ENCODE measurements at regions not wholly inside any gene's neighbourhood (a gene's known extent, or its start where the extent isn't known, plus 50 kb on each side); places are given as distances from the start of the nearest gene placed in this dataset.

GRCh38 chr14:94932589-94932988, 162.7 kb upstream of the GSC start:
- ATAC-seq, result no peak
- TF ChIP-seq ZFP3 (CRISPR knock-in tag; IDR thresholded peaks at IDR 0.05) (no peak), PPARA (CRISPR knock-in tag; IDR thresholded peaks at IDR 0.05; ENCODE audit: borderline replicate concordance) (no peak), OSR1 (CRISPR knock-in tag; IDR thresholded peaks at IDR 0.05) (no peak), TOX (CRISPR knock-in tag; IDR thresholded peaks at IDR 0.05; ENCODE audit: borderline replicate concordance) (no peak), RARB (CRISPR knock-in tag; IDR thresholded peaks at IDR 0.05) (no peak), ISL1 (CRISPR knock-in tag; IDR thresholded peaks at IDR 0.05) (no peak), ZNF8 (CRISPR knock-in tag; IDR thresholded peaks at IDR 0.05) (no peak), BACH2 (CRISPR knock-in tag; IDR thresholded peaks at IDR 0.05; ENCODE audit: borderline replicate concordance) (no peak), ZNF70 (CRISPR knock-in tag; IDR thresholded peaks at IDR 0.05) (no peak), ZC3H10 (CRISPR knock-in tag; IDR thresholded peaks at IDR 0.05) (no peak), TSHZ2 (CRISPR knock-in tag; IDR thresholded peaks at IDR 0.05) (no peak), CSDC2 (CRISPR knock-in tag; IDR thresholded peaks at IDR 0.05) (no peak), GLIS3 (CRISPR knock-in tag; IDR thresholded peaks at IDR 0.05) (no peak), ZFP30 (CRISPR knock-in tag; IDR thresholded peaks at IDR 0.05) (no peak)
- TF ChIP-seq, protein P1, sequence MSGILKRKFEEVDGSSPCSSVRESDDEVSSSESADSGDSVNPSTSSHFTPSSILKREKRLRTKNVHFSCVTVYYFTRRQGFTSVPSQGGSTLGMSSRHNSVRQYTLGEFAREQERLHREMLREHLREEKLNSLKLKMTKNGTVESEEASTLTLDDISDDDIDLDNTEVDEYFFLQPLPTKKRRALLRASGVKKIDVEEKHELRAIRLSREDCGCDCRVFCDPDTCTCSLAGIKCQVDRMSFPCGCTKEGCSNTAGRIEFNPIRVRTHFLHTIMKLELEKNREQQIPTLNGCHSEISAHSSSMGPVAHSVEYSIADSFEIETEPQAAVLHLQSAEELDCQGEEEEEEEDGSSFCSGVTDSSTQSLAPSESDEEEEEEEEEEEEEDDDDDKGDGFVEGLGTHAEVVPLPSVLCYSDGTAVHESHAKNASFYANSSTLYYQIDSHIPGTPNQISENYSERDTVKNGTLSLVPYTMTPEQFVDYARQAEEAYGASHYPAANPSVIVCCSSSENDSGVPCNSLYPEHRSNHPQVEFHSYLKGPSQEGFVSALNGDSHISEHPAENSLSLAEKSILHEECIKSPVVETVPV (CRISPR knock-in tag; IDR thresholded peaks at IDR 0.05), result no peak
- TF ChIP-seq, protein P2, sequence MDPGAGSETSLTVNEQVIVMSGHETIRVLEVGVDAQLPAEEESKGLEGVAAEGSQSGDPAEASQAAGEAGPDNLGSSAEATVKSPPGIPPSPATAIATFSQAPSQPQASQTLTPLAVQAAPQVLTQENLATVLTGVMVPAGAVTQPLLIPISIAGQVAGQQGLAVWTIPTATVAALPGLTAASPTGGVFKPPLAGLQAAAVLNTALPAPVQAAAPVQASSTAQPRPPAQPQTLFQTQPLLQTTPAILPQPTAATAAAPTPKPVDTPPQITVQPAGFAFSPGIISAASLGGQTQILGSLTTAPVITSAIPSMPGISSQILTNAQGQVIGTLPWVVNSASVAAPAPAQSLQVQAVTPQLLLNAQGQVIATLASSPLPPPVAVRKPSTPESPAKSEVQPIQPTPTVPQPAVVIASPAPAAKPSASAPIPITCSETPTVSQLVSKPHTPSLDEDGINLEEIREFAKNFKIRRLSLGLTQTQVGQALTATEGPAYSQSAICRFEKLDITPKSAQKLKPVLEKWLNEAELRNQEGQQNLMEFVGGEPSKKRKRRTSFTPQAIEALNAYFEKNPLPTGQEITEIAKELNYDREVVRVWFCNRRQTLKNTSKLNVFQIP (CRISPR knock-in tag; IDR thresholded peaks at IDR 0.05; ENCODE audit: borderline replicate concordance, low read depth), result no peak
- TF ChIP-seq, protein P3, sequence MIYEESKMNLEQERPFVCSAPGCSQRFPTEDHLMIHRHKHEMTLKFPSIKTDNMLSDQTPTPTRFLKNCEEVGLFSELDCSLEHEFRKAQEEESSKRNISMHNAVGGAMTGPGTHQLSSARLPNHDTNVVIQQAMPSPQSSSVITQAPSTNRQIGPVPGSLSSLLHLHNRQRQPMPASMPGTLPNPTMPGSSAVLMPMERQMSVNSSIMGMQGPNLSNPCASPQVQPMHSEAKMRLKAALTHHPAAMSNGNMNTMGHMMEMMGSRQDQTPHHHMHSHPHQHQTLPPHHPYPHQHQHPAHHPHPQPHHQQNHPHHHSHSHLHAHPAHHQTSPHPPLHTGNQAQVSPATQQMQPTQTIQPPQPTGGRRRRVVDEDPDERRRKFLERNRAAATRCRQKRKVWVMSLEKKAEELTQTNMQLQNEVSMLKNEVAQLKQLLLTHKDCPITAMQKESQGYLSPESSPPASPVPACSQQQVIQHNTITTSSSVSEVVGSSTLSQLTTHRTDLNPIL (CRISPR knock-in tag; IDR thresholded peaks at IDR 0.05; ENCODE audit: low read depth), result no peak
- TF ChIP-seq, protein P4, sequence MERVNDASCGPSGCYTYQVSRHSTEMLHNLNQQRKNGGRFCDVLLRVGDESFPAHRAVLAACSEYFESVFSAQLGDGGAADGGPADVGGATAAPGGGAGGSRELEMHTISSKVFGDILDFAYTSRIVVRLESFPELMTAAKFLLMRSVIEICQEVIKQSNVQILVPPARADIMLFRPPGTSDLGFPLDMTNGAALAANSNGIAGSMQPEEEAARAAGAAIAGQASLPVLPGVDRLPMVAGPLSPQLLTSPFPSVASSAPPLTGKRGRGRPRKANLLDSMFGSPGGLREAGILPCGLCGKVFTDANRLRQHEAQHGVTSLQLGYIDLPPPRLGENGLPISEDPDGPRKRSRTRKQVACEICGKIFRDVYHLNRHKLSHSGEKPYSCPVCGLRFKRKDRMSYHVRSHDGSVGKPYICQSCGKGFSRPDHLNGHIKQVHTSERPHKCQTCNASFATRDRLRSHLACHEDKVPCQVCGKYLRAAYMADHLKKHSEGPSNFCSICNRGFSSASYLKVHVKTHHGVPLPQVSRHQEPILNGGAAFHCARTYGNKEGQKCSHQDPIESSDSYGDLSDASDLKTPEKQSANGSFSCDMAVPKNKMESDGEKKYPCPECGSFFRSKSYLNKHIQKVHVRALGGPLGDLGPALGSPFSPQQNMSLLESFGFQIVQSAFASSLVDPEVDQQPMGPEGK (CRISPR knock-in tag; IDR thresholded peaks at IDR 0.05; ENCODE audit: borderline replicate concordance), result no peak

DNA sequence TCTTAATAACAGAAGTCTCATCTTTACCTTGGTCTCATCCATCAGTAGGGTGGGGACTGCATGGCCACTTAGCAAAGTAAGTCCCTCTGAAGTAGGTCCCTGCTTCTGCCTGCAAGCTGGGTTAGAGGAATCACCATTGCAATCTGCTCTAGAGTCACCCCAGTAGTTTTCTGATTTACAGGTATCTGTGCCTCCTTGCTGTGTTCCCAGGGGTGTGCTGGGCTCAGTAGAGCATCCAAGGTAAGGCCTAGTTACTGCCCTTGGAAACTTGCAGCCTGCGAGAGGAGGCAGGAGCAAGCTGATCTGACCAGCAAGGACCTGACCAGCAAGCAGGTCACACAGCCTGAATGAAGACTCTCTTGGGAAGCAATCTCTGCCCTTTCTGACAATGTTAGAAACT, 160.8 kb upstream of the GSC start:
- ATAC-seq, result no peak
- TF ChIP-seq ZFP30 (CRISPR knock-in tag; IDR thresholded peaks at IDR 0.05), result no peak
- TF ChIP-seq, protein P2 (CRISPR knock-in tag; IDR thresholded peaks at IDR 0.05; ENCODE audit: borderline replicate concordance, low read depth), result no peak
- TF ChIP-seq ZNF565 (CRISPR knock-in tag; conservative IDR thresholded peaks at IDR 0.05; ENCODE audit: low read depth), result no peak
- no peak for TF ChIP-seq ZNF70 (CRISPR knock-in tag; IDR thresholded peaks at IDR 0.05)
- TF ChIP-seq, protein P1 (CRISPR knock-in tag; IDR thresholded peaks at IDR 0.05), result no peak
- no peak for TF ChIP-seq BACH2 (CRISPR knock-in tag; IDR thresholded peaks at IDR 0.05; ENCODE audit: borderline replicate concordance)
- no peak for TF ChIP-seq ZFP3 (CRISPR knock-in tag; IDR thresholded peaks at IDR 0.05)
- no peak for TF ChIP-seq OSR1 (CRISPR knock-in tag; IDR thresholded peaks at IDR 0.05)
- TF ChIP-seq ZNF8 (CRISPR knock-in tag; IDR thresholded peaks at IDR 0.05), result no peak
- TF ChIP-seq PPARA (CRISPR knock-in tag; IDR thresholded peaks at IDR 0.05; ENCODE audit: borderline replicate concordance), result no peak
- TF ChIP-seq CSDC2 (CRISPR knock-in tag; IDR thresholded peaks at IDR 0.05), result no peak
- TF ChIP-seq ESRRG (CRISPR knock-in tag; IDR thresholded peaks at IDR 0.05), result no peak
- TF ChIP-seq ARNTL (CRISPR knock-in tag; IDR thresholded peaks at IDR 0.05; ENCODE audit: borderline replicate concordance, low read depth), result no peak
- TF ChIP-seq ZC3H10 (CRISPR knock-in tag; IDR thresholded peaks at IDR 0.05), result no peak
- TF ChIP-seq, protein P3 (CRISPR knock-in tag; IDR thresholded peaks at IDR 0.05; ENCODE audit: low read depth), result no peak
- no peak for TF ChIP-seq SNAI2 (CRISPR knock-in tag; IDR thresholded peaks at IDR 0.05)
- no peak for TF ChIP-seq GLIS3 (CRISPR knock-in tag; IDR thresholded peaks at IDR 0.05)
